GM10266 (cell line): ENCODE measurements at regions not wholly inside any gene's neighbourhood (a gene's known extent, or its start where the extent isn't known, plus 50 kb on each side); places are given as distances from the start of the nearest gene placed in this dataset.

Experiments
- DNase-seq: peaks from one replicate; pipeline ENCODE4 v3.0.0; 2012; ENCODE audit errors: extremely low spot score
- CTCF ChIP-seq: IDR thresholded peaks from 2 replicates; pipeline ENCODE4 v1.5.1; 2012; ENCODE audit warnings: mild to moderate bottlenecking, low read depth; ENCODE audit not compliant: control insufficient read depth, insufficient read depth; ENCODE audit errors: missing control alignments

GRCh38 chr7:132061937-132062336 lies 505.5 kb upstream of the PODXL start:
- no peak for DNase-seq
- no peak for TF ChIP-seq CTCF

GRCh38 chr7:132059141-132059540 lies 502.7 kb upstream of the PODXL start:
- DNase-seq: no peak
- TF ChIP-seq CTCF: no peak

GRCh38 chr7:132055336-132056120 lies 499.1 kb upstream of the PODXL start:
- no peak for DNase-seq
- no peak for TF ChIP-seq CTCF

GRCh38 chr7:132053871-132054270 lies 497.4 kb upstream of the PODXL start:
- TF ChIP-seq CTCF: no peak

GRCh38 chr7:132051311-132051710 lies 494.9 kb upstream of the PODXL start:
- no peak for TF ChIP-seq CTCF
- no peak for DNase-seq

More at GRCh38 chr7:132053871-132054270, 497.4 kb upstream of the PODXL start:
- DNase-seq: no peak

- no peak for DNase-seq
- peak; percentile 67 for TF ChIP-seq CTCF
These were observed 493.3 kb upstream of the PODXL start for GRCh38 chr7:132049462-132050304.

GRCh38 chr7:132045481-132045980 lies 489.1 kb upstream of the PODXL start:
- no peak for TF ChIP-seq CTCF
- DNase-seq: no peak
